B cell (primary cell): ENCODE measurements at regions not wholly inside any gene's neighbourhood (a gene's known extent, or its start where the extent isn't known, plus 50 kb on each side); places are given as distances from the start of the nearest gene placed in this dataset.

Source experiments
- EZH2 ChIP-seq: IDR thresholded peaks from 2 replicates; pipeline ENCODE4 v1.6.1; 2012; ENCODE audit warnings: borderline replicate concordance, low read depth, mild to moderate bottlenecking, moderate library complexity, low read length; ENCODE audit not compliant: insufficient read depth, poor library complexity, severe bottlenecking
- TF ChIP-seq, protein P1 (sequence below): fragments of 200-600 bp; IDR thresholded peaks from one replicate; pipeline ENCODE4 v1.8.0; 2022; ENCODE audit warnings: antibody characterized with exemption, mild to moderate bottlenecking

- TF ChIP-seq, protein P1, sequence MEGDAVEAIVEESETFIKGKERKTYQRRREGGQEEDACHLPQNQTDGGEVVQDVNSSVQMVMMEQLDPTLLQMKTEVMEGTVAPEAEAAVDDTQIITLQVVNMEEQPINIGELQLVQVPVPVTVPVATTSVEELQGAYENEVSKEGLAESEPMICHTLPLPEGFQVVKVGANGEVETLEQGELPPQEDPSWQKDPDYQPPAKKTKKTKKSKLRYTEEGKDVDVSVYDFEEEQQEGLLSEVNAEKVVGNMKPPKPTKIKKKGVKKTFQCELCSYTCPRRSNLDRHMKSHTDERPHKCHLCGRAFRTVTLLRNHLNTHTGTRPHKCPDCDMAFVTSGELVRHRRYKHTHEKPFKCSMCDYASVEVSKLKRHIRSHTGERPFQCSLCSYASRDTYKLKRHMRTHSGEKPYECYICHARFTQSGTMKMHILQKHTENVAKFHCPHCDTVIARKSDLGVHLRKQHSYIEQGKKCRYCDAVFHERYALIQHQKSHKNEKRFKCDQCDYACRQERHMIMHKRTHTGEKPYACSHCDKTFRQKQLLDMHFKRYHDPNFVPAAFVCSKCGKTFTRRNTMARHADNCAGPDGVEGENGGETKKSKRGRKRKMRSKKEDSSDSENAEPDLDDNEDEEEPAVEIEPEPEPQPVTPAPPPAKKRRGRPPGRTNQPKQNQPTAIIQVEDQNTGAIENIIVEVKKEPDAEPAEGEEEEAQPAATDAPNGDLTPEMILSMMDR = no peak
- TF ChIP-seq EZH2 = no peak
These were observed 86.4 kb downstream of the MED10 start for GRCh38 chr5:6291961-6292360.
